ENCODE measurements at regions not wholly inside any gene's neighbourhood (a gene's known extent, or its start where the extent isn't known, plus 50 kb on each side); places are given as distances from the start of the nearest gene placed in this dataset.

- no peak for TF ChIP-seq CTCF (IDR thresholded peaks at IDR 0.05; ENCODE audit: low read depth, low read length, missing control alignments)
- DNase-seq (ENCODE audit: extremely low read depth, low read depth): no peak
- H3K4me3 ChIP-seq (replicated peaks; ENCODE audit: low read depth, low read length): no peak overlapping the region
Measured at GRCh38 chr10:109721453-109722064, 201.8 kb downstream of the XPNPEP1 start.

GRCh38 chr10:109706026-109706560 is 217.2 kb downstream of the XPNPEP1 start:
- TF ChIP-seq CTCF (IDR thresholded peaks at IDR 0.05; ENCODE audit: low read depth, low read length, missing control alignments): no peak
- H3K4me3 ChIP-seq (replicated peaks; ENCODE audit: low read depth, low read length): no peak overlapping the region
- DNase-seq (ENCODE audit: extremely low read depth, low read depth): no peak

- TF ChIP-seq CTCF (IDR thresholded peaks at IDR 0.05; ENCODE audit: low read depth, low read length, missing control alignments): no peak
- H3K4me3 ChIP-seq (replicated peaks; ENCODE audit: low read depth, low read length): no peak overlapping the region
- DNase-seq (ENCODE audit: extremely low read depth, low read depth): no peak
Measured at GRCh38 chr10:109701633-109702215, 221.6 kb downstream of the XPNPEP1 start.

- no peak for TF ChIP-seq CTCF (IDR thresholded peaks at IDR 0.05; ENCODE audit: low read depth, low read length, missing control alignments)
- H3K4me3 ChIP-seq (replicated peaks; ENCODE audit: low read depth, low read length): no peak overlapping the region
- no peak for DNase-seq (ENCODE audit: extremely low read depth, low read depth)
Measured at GRCh38 chr10:109698882-109699664, 224.2 kb downstream of the XPNPEP1 start.

GRCh38 chr10:109698086-109698485 is 225.2 kb downstream of the XPNPEP1 start:
- no peak for TF ChIP-seq CTCF (IDR thresholded peaks at IDR 0.05; ENCODE audit: low read depth, low read length, missing control alignments)
- H3K4me3 ChIP-seq (replicated peaks; ENCODE audit: low read depth, low read length): no peak overlapping the region
- DNase-seq (ENCODE audit: extremely low read depth, low read depth): no peak

GRCh38 chr10:109696981-109697775 is 226.1 kb downstream of the XPNPEP1 start:
- no peak for TF ChIP-seq CTCF (IDR thresholded peaks at IDR 0.05; ENCODE audit: low read depth, low read length, missing control alignments)
- DNase-seq (ENCODE audit: extremely low read depth, low read depth): no peak
- H3K4me3 ChIP-seq (replicated peaks; ENCODE audit: low read depth, low read length): no peak overlapping the region
